GM21528 (cell line): ENCODE measurements at regions not wholly inside any gene's neighbourhood (a gene's known extent, or its start where the extent isn't known, plus 50 kb on each side); places are given as distances from the start of the nearest gene placed in this dataset.

Experiments
- ATAC-seq: cut with Tn5 transposase; IDR thresholded peaks from one replicate; pipeline ENCODE4 v1.9.1; 2021; ENCODE audit warnings: mild to moderate bottlenecking, moderate library complexity; ENCODE audit not compliant: unreplicated experiment, low FRiP score

- ATAC-seq, result no peak
Measured at GRCh38 chr11:8323161-8323935, 59.7 kb upstream of the LMO1 start.

GRCh38 chr11:8321876-8322275 lies 58.2 kb upstream of the LMO1 start:
- ATAC-seq, result no peak

GRCh38 chr11:8320076-8320475 lies 56.4 kb upstream of the LMO1 start:
- no peak for ATAC-seq

GRCh38 chr11:8318536-8318935 lies 54.9 kb upstream of the LMO1 start:
- no peak for ATAC-seq

DNA sequence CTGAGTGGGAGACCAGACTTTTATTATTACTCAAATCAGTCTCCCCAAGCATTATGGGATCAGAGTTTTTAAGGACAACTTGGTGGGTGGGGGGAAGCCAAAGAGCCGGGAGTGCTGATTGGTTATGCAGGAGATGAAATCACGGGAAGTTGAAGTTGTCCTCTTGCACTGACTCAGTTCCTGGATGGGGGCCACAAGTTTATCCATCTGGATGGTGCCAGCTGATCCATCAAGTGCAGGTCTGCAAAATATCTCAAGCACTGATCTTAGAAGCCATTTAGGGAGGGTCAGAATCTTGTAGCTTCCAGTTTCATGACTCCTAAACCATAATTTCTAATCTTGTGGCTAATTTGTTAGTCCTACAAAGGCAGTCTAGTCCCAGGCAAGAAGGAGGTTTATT lies 53.5 kb upstream of the LMO1 start:
- no peak for ATAC-seq

DNA sequence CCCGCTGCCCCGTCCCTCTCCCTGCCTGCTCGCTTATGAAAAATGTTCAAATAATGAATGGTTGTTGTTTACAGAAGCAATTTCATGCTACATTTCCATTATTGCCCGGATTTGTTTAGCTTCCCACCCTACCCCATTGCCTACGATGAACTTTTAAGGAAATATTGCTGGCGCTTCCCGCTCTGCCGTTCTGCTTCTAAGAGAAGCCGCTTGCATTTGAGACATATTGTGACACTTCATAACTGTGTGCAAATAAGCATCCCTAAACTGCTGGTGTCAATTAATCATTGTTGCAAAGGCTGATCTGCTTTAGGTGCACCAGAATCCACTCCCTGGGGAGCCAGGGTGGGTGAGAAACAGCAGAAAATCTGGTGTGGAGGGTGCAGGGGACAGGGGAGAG lies 52.3 kb upstream of the LMO1 start:
- no peak for ATAC-seq

DNA sequence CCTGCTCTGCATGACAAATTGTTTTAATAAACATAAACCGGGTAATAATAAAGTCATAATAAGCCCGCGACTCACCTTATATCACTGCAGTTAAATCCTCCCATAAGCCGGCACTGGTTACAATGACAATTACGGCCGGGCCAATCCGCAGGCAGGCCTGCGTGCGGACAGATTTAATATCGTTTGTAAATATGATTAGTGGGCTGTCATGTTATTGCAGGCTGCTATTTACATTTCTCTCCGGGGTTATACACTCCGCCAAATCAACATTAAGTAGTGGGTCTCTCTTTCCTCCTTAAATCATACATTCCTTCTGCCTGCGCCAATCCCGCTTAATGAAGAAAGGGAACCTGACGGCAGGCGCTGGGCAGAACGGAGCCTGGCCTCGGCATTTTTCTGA lies 51.8 kb upstream of the LMO1 start:
- ATAC-seq, result no peak

GRCh38 chr11:8314916-8315315 lies 51.2 kb upstream of the LMO1 start:
- ATAC-seq, result no peak

DNA sequence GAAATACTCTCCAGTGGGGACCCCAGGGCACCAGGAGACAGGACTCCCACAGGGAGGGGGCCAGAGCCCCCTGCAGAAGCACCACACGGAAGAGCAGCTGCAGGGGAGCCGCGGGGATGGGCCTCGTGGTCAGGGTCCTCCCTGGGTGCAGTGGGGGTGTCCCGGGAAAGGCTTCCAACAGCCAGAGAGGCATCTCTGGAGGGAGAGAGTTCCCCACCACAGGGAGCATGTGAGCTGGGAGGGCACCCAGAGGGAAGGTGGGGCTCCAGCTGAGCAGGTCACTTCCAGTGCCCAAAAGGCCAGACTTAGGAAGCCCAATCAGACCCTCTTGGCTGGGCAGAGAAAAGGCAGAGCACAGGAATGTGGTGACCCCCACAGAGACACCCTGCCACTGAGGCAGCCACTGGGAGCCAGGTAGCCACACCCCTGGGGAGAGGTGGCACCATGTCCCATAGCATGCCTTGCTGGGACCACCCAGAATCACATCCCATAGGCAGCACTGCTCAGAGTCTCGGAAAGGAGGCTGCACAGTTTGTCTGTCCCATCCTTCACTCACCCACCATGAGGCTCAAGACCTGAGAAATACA lies 49.9 kb upstream of the LMO1 start:
- ATAC-seq, result no peak
